H1 (cell line): ENCODE measurements at regions not wholly inside any gene's neighbourhood (a gene's known extent, or its start where the extent isn't known, plus 50 kb on each side); places are given as distances from the start of the nearest gene placed in this dataset.

Experiments used
- CTCF ChIA-PET: fragments of 300-600 bp; sonication (Branson Sonifier 250); formaldehyde crosslinking; loops from one replicate; lab custom pipeline; 2021; ENCODE audit not compliant: partially characterized antibody; lab: Charles Lee
- POLR2A ChIA-PET: fragments of 300-600 bp; sonication (Branson Sonifier 250); formaldehyde crosslinking; loops from one replicate; lab custom pipeline; 2021; ENCODE audit warnings: inconsistent platforms; ENCODE audit not compliant: partially characterized antibody; lab: Charles Lee
- DNase-seq, 2 experiments: peaks; one replicate each; pipeline versions ENCODE4 v3.0.0 to v3.0.0-alpha.2; 2010 to 2022; ENCODE audit warnings: low spot score in 2 of 2, low read depth in 1 of 2, mixed read lengths in 1 of 2
- FAIRE-seq: peaks from 2 replicates; lab custom pipeline; 2011; peaks lifted over from hg19 to GRCh38; lab: Jason Lieb, UNC
- H2AFZ ChIP-seq: 2 replicates; pipeline ENCODE4 v1.8.1; 2012; ENCODE audit warnings: low read length, inconsistent platforms
- H2AK5ac ChIP-seq: 2 replicates; pipeline ENCODE4 v1.6.1; 2013; ENCODE audit warnings: low read depth, low read length
- H2BK120ac ChIP-seq: replicated peaks from 2 replicates; pipeline ENCODE3; 2013; ENCODE audit warnings: low read depth, low read length, inconsistent platforms
- H2BK12ac ChIP-seq: 2 replicates; pipeline ENCODE4 v1.6.1; 2013; ENCODE audit warnings: low read depth, low read length
- H2BK15ac ChIP-seq: 2 replicates; pipeline ENCODE4 v1.6.1; 2013; ENCODE audit warnings: low read length
- H2BK20ac ChIP-seq: 2 replicates; pipeline ENCODE4 v1.6.1; 2013; ENCODE audit warnings: low read length
- H2BK5ac ChIP-seq: 2 replicates; pipeline ENCODE4 v1.6.1; 2013; ENCODE audit warnings: low read depth, low read length
- H3K14ac ChIP-seq: 2 replicates; pipeline ENCODE4 v1.6.1; 2013; ENCODE audit warnings: inconsistent platforms; ENCODE audit not compliant: insufficient read length
- H3K18ac ChIP-seq: 2 replicates; pipeline ENCODE4 v1.6.1; 2013; ENCODE audit warnings: low read length; ENCODE audit errors: extremely low read depth
- H3K23ac ChIP-seq: 2 replicates; pipeline ENCODE4 v1.6.1; 2013; ENCODE audit warnings: inconsistent platforms; ENCODE audit not compliant: insufficient read length
- H3K23me2 ChIP-seq: 2 replicates; pipeline ENCODE4 v1.6.1; 2013; ENCODE audit warnings: low read depth, low read length
- H3K27ac ChIP-seq: 2 replicates; pipeline ENCODE4 v1.6.1; 2011; ENCODE audit warnings: low read depth, low read length, inconsistent platforms
- H3K27me3 ChIP-seq, 4 experiments: replicated peaks in 1 of 4; 1 replicate in 1 of 4; 2 replicates in 3 of 4; pipeline versions ENCODE4 v1.6.1 to v1.8.1; 2011 to 2013; ENCODE audit warnings: low read length in 3 of 4, mild to moderate bottlenecking in 3 of 4, inconsistent platforms in 2 of 4, mixed read lengths in 2 of 4, moderate library complexity in 1 of 4; ENCODE audit not compliant: control insufficient read depth in 3 of 4, insufficient read depth in 3 of 4; ENCODE audit errors: extremely low read depth in 1 of 4
- H3K36me3 ChIP-seq, 4 experiments: 2 replicates each; pipeline versions ENCODE4 v1.6.1 to v1.8.1; 2011 to 2013; ENCODE audit warnings: mild to moderate bottlenecking in 4 of 4, low read length in 3 of 4, moderate library complexity in 2 of 4, control low read depth in 1 of 4, inconsistent platforms in 1 of 4; ENCODE audit not compliant: insufficient read depth in 4 of 4, control insufficient read depth in 2 of 4
- H3K4ac ChIP-seq: replicated peaks from 2 replicates; pipeline ENCODE3; 2013; ENCODE audit warnings: low read length, low read depth, mixed read lengths, inconsistent platforms; ENCODE audit not compliant: insufficient read length
- H3K4me1 ChIP-seq, 4 experiments: replicated peaks in 1 of 4; 1 replicate in 1 of 4; 2 replicates in 3 of 4; pipeline versions ENCODE4 v1.6.1 to v1.8.1; 2011 to 2013; ENCODE audit warnings: low read length in 3 of 4, inconsistent platforms in 2 of 4, mixed read lengths in 1 of 4; ENCODE audit not compliant: insufficient read depth in 4 of 4, control insufficient read depth in 3 of 4
- H3K4me2 ChIP-seq, 2 experiments: 2 replicates each; pipeline versions ENCODE4 v1.6.1 to v1.8.1; 2011 to 2013; ENCODE audit warnings: low read depth in 2 of 2, low read length in 2 of 2, control low read depth in 1 of 2, inconsistent platforms in 1 of 2, mild to moderate bottlenecking in 1 of 2; ENCODE audit not compliant: insufficient read depth in 1 of 2
- H3K4me3 ChIP-seq, 4 experiments: fragments of 200-600, 300-600 bp in 1 of 4; sonication (generic), shearing (Covaris generic), sonication (Bioruptor Twin) in 1 of 4; 2 replicates each; pipeline versions ENCODE4 v1.5.1 to v1.8.1; 2011 to 2016; ENCODE audit warnings: low read length in 4 of 4, low read depth in 3 of 4, control low read depth in 2 of 4, inconsistent platforms in 2 of 4, mild to moderate bottlenecking in 2 of 4, mixed read lengths in 1 of 4, moderate library complexity in 1 of 4; ENCODE audit not compliant: insufficient read depth in 2 of 4; ENCODE audit errors: extremely low read depth in 1 of 4
- H3K56ac ChIP-seq: replicated peaks from 2 replicates; pipeline ENCODE3; 2013; ENCODE audit warnings: low read depth, mild to moderate bottlenecking, mixed read lengths, low read length, inconsistent platforms; ENCODE audit not compliant: insufficient read length
- H3K79me1 ChIP-seq: 2 replicates; pipeline ENCODE4 v1.6.1; 2013; ENCODE audit warnings: low read depth, low read length, control low read depth
- H3K79me2 ChIP-seq, 2 experiments: 2 replicates each; pipeline versions ENCODE4 v1.6.1 to v1.8.1; 2012 to 2013; ENCODE audit warnings: low read length in 2 of 2, mild to moderate bottlenecking in 2 of 2, inconsistent platforms in 1 of 2; ENCODE audit not compliant: insufficient read depth in 2 of 2, control insufficient read depth in 1 of 2
- H3K9ac ChIP-seq, 4 experiments: replicated peaks in 1 of 4; 1 replicate in 1 of 4; 2 replicates in 3 of 4; pipeline versions ENCODE4 v1.6.1 to v1.8.1; 2011 to 2013; ENCODE audit warnings: low read depth in 3 of 4, low read length in 3 of 4, control low read depth in 2 of 4, mild to moderate bottlenecking in 2 of 4, moderate library complexity in 2 of 4, inconsistent platforms in 1 of 4; ENCODE audit errors: extremely low read depth in 1 of 4
- H3K9me3 ChIP-seq, 2 experiments: 2 replicates each; pipeline versions ENCODE4 v1.6.1 to v1.8.1; 2012 to 2013; ENCODE audit warnings: mild to moderate bottlenecking in 2 of 2, moderate library complexity in 2 of 2, control low read depth in 1 of 2, inconsistent platforms in 1 of 2, low read depth in 1 of 2, low read length in 1 of 2, mixed read lengths in 1 of 2; ENCODE audit not compliant: insufficient read depth in 2 of 2
- H4K20me1 ChIP-seq, 2 experiments: replicated peaks in 1 of 2; 2 replicates each; pipeline versions ENCODE3 to v1.8.1; 2011 to 2013; ENCODE audit warnings: inconsistent platforms in 2 of 2, low read length in 2 of 2, mild to moderate bottlenecking in 1 of 2; ENCODE audit not compliant: insufficient read depth in 2 of 2, control insufficient read depth in 1 of 2
- H4K5ac ChIP-seq: 2 replicates; pipeline ENCODE4 v1.6.1; 2013; ENCODE audit warnings: low read length, low read depth, mixed read lengths, inconsistent platforms; ENCODE audit not compliant: insufficient read length
- H4K8ac ChIP-seq: 2 replicates; pipeline ENCODE4 v1.8.0; 2013; ENCODE audit warnings: mild to moderate bottlenecking, moderate library complexity, low read length, inconsistent platforms; ENCODE audit not compliant: insufficient read depth; ENCODE audit errors: extremely low read depth
- H4K91ac ChIP-seq: replicated peaks from 2 replicates; pipeline ENCODE3; 2013; ENCODE audit warnings: low read length, mixed read lengths, inconsistent platforms; ENCODE audit not compliant: insufficient read length
- BACH1 ChIP-seq: IDR thresholded peaks from 2 replicates; pipeline ENCODE4 v1.6.1; 2012; ENCODE audit warnings: low read length, improper control_type of control experiment
- RAD21 ChIP-seq, 2 experiments: IDR thresholded peaks in 1 of 2; conservative IDR thresholded peaks in 1 of 2; 2 replicates each; pipeline ENCODE4 v1.6.1; 2011; ENCODE audit warnings: low read depth in 2 of 2, low read length in 2 of 2, improper control_type of control experiment in 1 of 2, inconsistent platforms in 1 of 2, mild to moderate bottlenecking in 1 of 2, moderate library complexity in 1 of 2
- RXRA ChIP-seq: IDR thresholded peaks from 2 replicates; pipeline ENCODE4 v1.6.1; 2011; ENCODE audit warnings: low read depth, mild to moderate bottlenecking, low read length, moderate library complexity; ENCODE audit not compliant: insufficient read depth
- TBP ChIP-seq: IDR thresholded peaks from 2 replicates; pipeline ENCODE4 v1.6.1; 2011; ENCODE audit warnings: low read depth, low read length, improper control_type of control experiment
- ZNF274 ChIP-seq: IDR thresholded peaks from 2 replicates; pipeline ENCODE4 v1.7.0; 2012; ENCODE audit warnings: low read length, borderline replicate concordance; ENCODE audit errors: extremely low read depth
- WGBS, 2 experiments: shearing (Covaris generic) in 1 of 2; methylation state at CpG; one replicate each; pipeline versions ENCODE4 v1.1.6 to v1.1.7; 2013 to 2015; ENCODE audit warnings: low lambda C conversion rate in 2 of 2, mixed read lengths in 2 of 2, inconsistent platforms in 1 of 2, low coverage in 1 of 2, missing lambda C conversion rate in 1 of 2; ENCODE audit not compliant: insufficient replicate concordance in 2 of 2, insufficient coverage in 1 of 2, insufficient read length in 1 of 2; ENCODE audit errors: extremely low coverage in 1 of 2, missing lambda C conversion rate in 1 of 2; 5-methylcytosine and 5-hydroxymethylcytosine counted together

DNA sequence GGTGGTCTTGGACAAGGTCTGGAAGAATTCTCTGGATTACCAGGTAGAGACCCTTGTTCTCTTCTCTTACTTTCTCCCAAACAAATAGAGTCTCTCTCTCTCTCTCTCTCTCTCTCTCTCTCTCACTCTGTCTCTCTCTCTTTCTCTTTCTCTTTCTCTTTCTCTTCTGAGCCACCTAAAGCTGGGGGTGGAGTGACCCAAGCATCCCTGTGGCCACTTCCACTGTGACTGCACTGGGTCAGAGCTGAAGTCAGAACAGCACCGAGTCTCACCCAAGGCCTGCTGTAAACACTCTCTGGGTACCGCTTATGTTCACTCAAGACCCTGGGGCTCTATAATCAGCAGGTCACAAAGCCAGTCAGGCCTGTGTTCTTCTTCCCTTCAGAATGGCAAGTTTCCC is 513.7 kb downstream of the EBF1 start:
- H4K20me1 ChIP-seq, result no peaks in the 10 kb centered on the region
- peaks cover 0 to 16% of the 10 kb centered on the region in 2 experiments; a peak in 1 of 4 replicates for H3K9me3 ChIP-seq
- H3K56ac ChIP-seq, result no peak overlapping the region
- no peak overlapping the region for H3K4me2 ChIP-seq
- no peak overlapping the region for H3K4me3 ChIP-seq
- H3K79me1 ChIP-seq, result no peaks in the 10 kb centered on the region
- no peak overlapping the region for H2BK12ac ChIP-seq
- 89% methylated on average over 2 of the region's 2 CpGs; no CpG with 5 or more reads in 1 of the 2 experiments for WGBS, 2 experiments
- no peak overlapping the region for H2BK120ac ChIP-seq
- no peak overlapping the region for H3K27ac ChIP-seq
- H3K27me3 ChIP-seq, result no peaks in the 10 kb centered on the region
- no peak for DNase-seq
- H2AK5ac ChIP-seq, result no peak overlapping the region
- POLR2A ChIA-PET, result no interaction called here
- FAIRE-seq, result no peak
- no peak overlapping the region for H3K14ac ChIP-seq
- H3K18ac ChIP-seq, result no peak overlapping the region
- no peaks in the 10 kb centered on the region for H3K23me2 ChIP-seq
- H3K36me3 ChIP-seq, result no peaks in the 10 kb centered on the region; a peak in 1 of 8 replicates
- H2BK5ac ChIP-seq, result no peak overlapping the region
- no peak overlapping the region for H3K23ac ChIP-seq
- no peak overlapping the region for H4K5ac ChIP-seq
- H4K8ac ChIP-seq, result no peak overlapping the region
- no peak overlapping the region for H4K91ac ChIP-seq
- CTCF ChIA-PET, result interaction anchor here (1.4 kb wide), 1 partner anchor 10 kb away, joined by 3 read pairs; no protein-coding TSS in a partner anchor
- H3K4me1 ChIP-seq, result peaks cover 0 to 5% (median 2%) of the 10 kb centered on the region in 4 experiments; a peak in 4 of 7 replicates
- H2AFZ ChIP-seq, result no peak overlapping the region
- no peak overlapping the region for H3K4ac ChIP-seq
- H3K9ac ChIP-seq, result no peak overlapping the region
- no peaks in the 10 kb centered on the region for H3K79me2 ChIP-seq
- no peak overlapping the region for H2BK20ac ChIP-seq
- no peak for TF ChIP-seq RAD21 (IDR thresholded peaks at IDR 0.05 in 1 of 2, conservative IDR thresholded peaks at IDR 0.05 in 1 of 2; ENCODE audit: low read depth in 2 of 2, low read length in 2 of 2)
- TF ChIP-seq ZNF274, result no peak
- no peak for TF ChIP-seq RXRA
- TF ChIP-seq BACH1, result no peak
- TF ChIP-seq TBP, result no peak
- no peak overlapping the region for H2BK15ac ChIP-seq
